ENCODE measurements at regions not wholly inside any gene's neighbourhood (a gene's known extent, or its start where the extent isn't known, plus 50 kb on each side); places are given as distances from the start of the nearest gene placed in this dataset.

DNA sequence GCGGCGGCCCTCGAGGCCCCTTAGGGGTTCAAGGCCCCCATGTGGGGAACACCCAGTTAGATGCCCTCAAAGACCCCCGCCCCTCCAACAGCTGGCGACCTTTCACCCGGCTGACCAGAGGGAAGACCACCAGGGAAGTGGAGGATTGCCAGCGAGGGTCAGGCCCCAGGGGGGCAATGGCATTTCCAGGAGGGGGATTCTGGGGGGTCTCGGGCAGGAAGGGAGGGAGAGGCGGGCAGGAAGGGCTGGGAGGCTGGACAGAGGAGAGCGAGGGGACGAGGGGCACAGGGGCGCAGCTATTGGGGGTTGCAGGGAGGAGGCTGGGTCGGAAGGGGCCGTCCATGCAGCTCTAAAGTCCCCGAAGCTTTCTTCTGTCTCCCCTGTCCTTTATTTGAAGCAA lies 139.5 kb downstream of the C16orf95 start:
- no peak for DNase-seq (ENCODE audit: low read depth in 3 of 3)

DNA sequence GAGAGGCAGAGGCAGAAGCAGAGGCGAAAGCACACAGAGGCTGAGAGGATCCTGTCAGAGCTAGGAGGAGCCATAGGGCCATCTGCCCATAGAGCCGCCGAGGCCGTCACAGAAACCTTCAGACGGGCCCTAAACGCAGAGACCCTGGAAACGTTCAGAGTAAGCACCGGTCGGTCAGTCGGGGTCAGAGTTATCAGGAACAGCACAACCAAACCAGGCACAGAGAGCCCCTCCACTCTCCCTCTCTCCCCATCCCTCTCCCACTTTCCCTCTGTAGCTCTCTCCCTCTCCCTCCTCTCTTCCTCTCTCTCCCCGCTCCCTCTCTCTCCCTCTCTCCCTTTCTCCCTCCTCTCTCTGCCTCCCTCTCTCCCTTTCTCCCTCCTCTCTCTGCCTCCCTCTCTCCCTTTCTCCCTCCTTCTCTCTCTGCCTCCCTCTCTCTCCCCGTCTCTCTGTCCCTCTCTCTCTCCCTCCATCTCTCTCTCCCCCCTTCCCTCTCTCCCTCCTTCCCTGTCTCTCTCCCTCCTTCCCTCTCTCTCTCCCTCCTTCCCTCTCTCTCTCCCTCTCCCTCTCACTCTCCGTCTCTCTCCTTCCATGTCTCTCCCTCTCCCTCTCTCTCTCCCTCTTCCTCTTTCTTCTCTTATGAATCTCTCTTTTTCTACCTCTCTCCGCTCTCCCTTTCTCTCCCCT lies 138.9 kb downstream of the C16orf95 start:
- no peak for DNase-seq (ENCODE audit: low read depth in 3 of 3)

DNA sequence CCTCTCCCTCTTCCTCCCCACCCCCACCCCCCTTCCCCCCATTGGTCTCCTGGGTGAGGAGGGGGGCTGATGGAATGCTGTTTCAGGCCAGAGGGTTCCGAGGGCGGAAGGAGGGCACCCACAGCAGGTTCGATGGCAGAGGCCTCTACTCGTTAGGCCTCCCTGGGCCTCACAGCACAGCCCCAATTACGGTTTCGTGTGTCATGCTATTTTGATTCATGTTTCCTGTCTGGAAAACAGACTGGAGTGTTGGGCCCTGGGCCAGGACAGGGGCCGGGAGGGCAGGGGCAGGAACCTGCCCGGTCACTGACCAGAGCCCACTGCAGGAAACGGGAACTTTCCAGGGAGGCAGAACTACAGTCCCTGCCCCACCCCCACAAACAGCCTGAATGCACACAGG lies 138.2 kb downstream of the C16orf95 start:
- no peak for DNase-seq (ENCODE audit: low read depth in 3 of 3)

DNA sequence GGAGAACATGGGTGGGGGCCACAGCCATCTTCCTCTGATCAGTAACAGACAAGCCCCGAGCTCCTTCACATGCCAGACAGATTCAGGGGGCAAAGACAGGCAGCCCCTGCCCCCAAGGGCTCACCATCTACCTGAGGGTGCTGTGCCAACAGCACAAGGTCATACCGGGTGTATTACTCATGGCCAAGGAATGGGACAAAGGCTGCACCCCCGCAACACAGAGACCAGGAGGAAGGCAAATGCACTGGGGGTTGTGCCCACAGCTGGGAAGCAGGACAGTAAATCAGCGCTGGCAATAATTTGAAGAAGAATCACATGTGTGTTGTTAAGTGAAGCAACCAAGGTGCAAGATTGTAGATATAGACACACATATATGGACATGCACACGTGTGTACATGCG lies 137.1 kb downstream of the C16orf95 start:
- DNase-seq (ENCODE audit: low read depth in 3 of 3): no peak

DNA sequence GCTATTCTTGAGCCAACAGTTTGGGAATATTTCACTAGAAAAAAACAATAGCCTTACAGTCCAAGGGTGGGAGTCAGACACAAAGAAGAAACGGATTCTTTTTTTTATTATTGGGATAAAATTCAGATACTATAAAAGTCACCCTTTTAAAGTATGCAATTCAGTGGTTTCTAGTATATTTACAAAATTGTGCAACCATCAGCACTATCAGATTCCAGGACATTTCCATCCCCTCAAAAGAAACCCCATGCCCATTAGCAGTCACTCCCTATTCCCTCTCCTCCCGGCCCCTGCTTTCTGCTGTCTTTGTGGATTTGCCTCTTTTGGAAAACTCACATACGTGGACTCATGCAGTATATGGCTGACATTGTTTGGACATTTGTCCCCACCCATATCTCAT lies 134.4 kb downstream of the C16orf95 start:
- DNase-seq (ENCODE audit: low read depth in 3 of 3): no peak

DNA sequence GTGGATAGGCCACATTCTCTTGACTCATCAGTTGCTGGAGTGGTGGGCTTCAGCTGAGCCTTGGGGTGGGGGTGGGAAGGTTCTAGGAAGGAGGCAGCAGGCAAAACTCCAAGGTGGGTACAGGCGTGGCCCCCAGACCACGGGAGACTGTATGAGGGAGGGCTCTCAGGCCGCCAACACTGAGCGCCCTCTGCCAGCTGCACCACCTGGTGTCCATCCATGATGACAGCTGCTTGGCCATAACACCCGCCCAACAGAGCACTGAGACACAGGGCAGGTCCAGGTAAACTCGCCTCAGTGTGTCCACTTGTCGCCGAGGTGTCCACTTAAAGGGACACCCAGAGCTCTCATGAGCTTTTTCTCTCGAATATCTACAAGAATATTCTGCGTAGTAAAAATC lies 133.5 kb downstream of the C16orf95 start:
- no peak for DNase-seq (ENCODE audit: low read depth in 3 of 3)

DNA sequence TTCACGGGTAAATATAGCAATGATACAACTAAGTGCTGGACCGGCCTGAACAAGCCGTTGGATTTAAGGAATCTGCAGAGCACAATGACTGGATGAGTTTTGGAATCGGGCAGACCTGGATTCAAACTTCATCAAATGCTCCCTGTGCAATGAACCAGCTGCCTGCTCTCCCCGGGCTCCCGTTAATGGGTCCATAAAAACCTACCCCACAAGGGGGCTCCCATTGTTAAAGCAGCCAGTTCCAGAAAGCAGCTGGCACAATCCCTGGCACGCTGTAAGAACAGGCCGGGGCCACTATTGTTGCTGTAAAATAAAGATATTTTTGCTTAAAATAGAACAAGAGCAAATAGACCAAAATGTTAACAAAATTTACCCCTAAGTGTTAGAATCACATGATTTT lies 131.9 kb downstream of the C16orf95 start:
- no peak for DNase-seq (ENCODE audit: low read depth in 3 of 3)

DNA sequence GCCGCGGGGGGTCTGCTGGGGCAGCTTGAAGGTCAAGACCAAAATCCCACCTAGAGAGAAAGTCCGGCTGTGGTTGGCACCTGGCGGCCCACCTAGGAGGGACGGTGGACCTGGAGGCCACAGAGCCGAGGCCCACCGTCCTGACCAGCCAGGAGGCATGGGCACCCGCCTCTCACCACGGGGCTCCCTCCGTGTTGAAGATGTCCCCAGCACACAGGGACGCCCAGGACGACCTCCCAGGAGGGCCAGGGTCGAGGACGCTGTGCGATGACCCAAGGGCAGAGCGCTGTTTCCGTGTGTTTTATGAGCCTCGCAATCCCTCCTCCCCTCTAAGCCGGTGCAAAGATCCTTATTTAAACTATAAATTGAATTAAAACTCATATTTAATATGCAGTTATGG lies 131.2 kb downstream of the C16orf95 start:
- DNase-seq (ENCODE audit: low read depth in 3 of 3): no peak

DNA sequence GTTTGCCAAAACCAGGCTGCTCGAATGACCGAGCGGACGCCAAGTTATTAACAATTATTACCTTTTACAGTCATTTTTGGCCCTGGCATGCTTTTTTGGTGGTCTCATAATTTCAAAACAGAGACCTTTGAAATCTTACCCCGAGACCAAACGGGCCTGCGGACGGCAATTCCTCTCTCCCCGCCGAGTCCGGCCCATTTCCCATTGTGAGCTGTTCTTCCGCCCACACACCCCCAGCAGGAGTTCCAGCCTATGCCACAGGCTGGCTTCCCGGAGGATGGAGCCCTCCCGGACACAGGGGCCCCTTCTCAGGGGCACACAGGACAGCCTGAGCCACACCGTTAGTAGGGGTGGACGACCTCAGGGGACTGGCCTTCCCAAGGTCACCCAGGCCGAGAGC lies 130.7 kb downstream of the C16orf95 start:
- no peak for DNase-seq (ENCODE audit: low read depth in 3 of 3)

DNA sequence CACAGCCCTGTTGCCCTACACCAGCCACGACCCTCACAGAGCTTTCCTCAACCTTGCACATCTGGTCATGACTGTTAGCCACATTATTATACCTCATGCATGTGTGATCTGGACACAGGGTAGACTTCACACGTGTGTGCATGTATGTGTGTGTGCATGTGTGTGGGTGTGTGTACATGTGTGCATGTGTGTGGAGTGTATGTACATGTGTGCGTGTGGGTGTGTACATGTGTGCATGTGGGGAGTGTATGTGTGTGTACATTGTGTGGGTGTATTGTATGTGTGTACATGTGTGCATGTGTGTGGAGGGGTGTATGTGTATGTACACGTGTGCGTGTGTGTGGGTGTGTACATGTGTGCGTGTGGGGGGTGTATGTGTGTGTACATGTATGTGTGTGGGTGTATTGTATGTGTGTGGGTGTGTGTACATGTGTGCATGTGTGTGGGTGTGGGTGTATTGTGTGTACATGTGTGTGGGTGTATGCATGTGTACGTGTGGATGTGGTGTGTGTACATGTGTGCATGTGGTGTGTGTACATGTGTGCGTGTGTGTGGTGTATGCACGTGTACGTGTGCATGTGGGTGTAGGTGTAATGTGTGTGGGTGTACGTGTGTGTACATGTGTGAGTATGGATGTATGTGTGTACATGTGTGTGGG lies 130.2 kb downstream of the C16orf95 start:
- DNase-seq (ENCODE audit: low read depth in 3 of 3): no peak

DNA sequence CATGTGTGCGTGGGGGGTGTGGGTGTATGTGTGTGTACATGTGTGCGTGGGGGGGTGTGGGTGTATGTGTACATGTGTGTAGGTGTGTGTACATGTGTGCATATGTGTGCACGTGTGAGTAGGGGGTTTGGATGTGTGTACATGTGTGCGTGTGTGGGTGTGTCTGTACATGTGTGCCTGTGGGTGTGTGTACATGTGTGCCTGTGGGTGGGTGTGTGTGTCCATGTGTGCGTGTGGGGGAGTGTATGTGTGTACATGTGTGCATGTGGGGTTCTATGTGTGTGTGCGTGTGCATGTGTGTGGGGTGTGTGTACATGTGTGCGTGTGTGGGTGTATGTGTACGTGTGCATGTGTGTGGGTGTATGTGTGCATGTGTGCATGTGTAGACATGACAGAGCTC lies 129.1 kb downstream of the C16orf95 start:
- DNase-seq (ENCODE audit: low read depth in 3 of 3): no peak

DNA sequence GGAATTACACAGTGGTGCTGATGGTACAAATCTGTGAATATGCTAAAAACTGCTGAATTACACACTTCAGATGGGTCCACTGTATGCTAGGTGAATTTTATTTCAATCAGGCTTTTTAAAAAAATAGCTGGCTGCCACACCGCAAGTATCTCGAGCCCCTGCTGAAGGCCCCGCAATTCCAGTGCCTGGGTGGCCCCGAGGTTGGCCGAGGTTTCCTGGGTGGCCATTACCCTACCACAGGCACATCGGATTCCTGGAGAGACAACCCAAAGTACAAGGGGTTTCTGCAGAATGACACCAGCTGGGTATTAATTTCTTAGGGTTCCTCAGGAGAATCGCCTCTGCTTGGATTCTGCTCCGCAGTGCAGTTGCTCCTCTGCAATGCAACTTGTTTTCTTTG lies 127.8 kb downstream of the C16orf95 start:
- no peak for DNase-seq (ENCODE audit: low read depth in 3 of 3)

DNA sequence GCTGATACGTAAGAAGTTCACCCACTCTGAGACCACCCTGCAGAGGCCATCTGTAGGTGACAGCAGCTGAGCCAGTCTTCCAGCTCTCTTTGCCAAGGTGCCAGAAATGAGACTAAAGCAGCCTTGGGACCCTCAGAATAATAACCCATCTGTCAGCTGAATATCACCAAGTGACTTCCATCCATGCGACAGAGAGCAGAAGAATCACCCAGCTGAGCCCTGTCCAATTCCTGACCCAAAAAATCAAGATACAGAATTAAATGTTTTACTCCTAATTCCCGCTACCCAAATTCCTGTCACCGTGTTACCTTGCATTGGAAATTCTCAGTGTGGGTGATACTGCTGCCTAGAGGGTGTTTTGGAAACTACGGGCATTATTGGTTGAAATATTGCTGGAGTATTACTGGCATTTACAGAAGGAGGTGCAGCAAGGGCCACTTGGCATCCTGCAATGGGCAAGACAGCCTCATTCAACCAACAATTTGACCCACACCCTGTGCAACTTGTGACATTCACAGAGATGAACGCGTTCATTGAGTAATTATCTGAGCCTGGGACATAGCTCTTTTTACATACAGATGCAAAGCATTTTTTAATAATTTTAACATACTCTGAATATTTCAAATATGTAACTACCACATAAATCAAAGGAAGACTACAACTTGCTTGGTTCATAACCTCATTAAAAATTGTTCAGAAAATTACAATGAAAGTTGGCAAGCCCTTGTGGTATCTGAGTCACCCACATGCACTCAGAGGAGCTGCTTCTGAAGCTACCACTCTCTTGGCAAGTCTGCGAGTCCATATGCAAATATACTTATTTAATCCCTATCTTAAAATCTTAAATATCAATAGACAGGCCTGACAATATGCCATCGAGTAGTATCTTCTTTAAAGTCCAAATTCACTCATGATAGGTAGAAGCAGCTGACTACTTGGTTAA lies 126.6 kb downstream of the C16orf95 start:
- DNase-seq (ENCODE audit: low read depth in 3 of 3): no peak

DNA sequence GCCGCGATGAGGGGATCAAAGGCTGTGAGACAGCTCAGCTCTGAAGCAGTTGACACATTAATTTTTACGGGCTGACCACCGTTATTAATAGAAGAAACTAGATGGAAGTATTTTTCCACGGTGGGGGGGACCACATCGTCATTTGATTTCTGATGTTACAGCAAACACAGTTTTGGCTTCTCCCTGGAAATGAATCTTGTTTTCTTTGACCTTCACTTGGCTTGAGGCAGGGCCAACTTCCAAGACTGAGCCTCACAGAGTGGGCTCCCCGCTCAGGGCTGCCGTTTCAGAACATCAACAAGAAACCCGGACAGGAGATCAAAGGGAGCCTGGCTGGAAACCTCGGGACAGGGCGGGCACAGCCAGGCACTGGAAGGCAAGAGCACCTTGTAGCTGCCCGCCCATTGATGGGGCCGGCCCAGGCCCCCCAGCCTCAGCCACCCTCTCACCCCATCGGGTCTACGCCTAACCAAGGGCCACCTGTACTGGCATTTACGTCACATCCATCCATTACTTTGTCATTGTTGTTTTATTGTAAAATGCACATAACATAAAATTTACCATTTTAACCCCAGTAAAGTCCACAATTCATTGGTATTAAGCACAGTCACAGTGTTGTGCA lies 124.6 kb downstream of the C16orf95 start:
- no peak for DNase-seq (ENCODE audit: low read depth in 3 of 3)

DNA sequence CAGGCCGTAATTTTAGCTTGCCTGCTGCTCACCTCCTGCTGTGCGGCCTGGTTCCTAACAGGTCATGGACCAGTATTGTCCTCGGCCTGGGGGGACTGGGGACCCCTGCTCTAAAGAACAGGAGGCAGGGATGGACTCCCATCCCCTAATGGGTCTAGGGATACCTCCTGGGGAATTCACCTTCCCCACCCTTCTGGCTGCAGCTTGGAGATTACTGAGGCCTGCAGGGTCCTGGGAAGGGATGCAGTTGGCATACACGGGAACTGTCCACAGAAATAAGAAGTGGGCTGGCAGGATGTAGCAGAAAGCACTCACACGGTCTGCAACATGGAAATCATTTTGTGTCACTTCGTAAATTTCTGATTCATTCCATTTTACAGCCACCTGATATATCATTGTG lies 123.0 kb downstream of the C16orf95 start:
- no peak for DNase-seq (ENCODE audit: low read depth in 3 of 3)

DNA sequence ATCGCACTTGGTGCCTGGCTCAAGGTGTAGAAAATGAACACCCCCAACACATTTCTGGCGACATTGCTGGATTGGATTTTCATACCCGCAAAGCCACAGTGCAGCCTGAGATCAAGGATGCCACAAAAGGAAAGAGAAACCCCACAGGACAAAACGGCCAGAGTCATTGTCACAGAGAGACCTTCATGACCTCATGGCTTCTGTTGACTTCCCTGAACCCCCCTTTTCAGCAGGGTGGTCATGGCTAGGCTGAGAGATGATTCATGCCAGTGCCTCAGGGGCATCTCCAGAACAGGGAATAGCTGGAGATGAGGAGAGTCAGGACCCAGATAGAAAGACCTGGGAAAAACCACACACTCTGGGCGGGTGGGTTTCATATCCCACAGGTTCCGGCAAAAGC lies 122.0 kb downstream of the C16orf95 start:
- DNase-seq (ENCODE audit: low read depth in 3 of 3): no peak

DNA sequence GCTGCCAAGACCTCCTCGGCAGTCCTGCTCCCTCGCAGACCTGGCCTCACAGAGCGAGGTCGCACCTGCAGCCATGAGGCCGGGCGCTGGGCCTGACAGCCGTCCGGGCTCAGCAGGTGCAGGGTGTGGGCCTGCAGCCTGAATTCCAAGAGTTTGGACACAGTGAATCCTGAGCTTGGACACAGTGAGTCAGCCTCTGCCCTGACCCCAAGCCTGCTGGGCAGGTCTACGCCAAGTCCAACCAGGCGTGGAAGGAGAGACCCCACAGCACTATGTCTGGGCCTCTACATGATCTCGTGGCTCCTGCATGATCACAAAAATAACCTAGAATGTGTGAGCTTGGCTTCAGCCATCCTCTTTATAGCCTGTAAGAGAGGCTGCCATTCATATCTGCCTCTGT lies 121.0 kb downstream of the C16orf95 start:
- DNase-seq (ENCODE audit: low read depth in 3 of 3): no peak

DNA sequence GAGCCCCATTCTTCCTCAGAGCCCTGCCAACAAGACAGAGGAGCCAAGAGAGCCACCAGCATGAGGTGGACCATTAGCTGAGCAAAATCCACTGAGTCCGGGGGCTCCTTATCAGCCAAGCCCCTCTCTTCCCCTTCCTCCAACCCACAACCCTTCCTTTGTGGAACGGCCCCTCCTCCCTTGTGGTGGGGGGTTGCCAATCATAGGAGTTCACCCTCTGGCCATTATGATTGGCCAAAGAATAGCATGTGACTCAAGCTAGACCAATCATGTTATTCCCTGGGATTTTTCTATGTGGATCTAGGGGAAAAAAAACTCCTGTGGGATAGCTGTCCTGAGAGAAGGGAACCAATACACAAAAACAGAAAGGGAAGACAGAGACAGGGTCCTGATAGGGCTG lies 120.5 kb downstream of the C16orf95 start:
- no peak for DNase-seq (ENCODE audit: low read depth in 3 of 3)

DNA sequence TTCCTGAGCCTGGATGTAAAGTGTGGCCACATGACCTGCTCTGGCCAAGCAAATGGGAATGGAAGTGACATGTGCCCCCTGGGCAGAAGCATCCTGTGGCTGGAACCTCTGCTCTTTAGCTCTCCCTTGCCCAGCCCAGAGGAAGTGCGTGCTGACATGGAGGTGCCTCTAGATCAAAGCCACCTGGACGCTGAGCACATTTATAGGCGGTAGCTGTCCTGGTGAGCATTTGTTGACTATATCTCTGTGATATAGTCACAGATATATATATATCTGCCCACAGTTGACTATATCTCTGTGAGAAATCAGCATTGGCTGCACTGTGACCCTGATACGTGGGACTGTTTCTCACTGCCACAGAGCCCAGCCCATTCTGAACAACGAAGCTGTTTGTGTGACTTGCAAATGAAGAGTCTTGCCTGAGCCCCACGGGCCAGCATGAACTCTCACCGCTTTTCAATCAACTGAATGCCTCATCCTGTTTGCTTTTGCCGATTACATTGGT lies 118.8 kb downstream of the C16orf95 start:
- DNase-seq (ENCODE audit: low read depth in 3 of 3): no peak

DNA sequence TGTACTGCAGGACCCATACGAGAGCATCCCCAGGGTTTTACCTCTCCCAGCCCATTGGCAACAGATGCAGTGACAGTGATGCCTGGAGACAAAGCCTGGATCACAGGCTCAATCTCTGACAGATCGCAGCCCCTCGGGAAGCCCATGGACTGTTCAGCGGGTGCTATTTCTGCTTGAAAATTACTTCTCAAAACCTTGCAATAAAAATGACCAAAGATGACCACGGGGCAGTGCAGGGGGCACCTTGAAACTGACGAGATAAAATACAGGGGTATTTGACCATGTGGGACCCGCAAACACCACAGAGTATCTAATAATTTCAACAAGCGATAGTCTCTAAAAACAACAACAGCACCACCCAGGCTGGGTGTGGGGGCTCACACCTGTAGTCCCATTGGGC lies 118.3 kb downstream of the C16orf95 start:
- DNase-seq (ENCODE audit: low read depth in 3 of 3): no peak

DNA sequence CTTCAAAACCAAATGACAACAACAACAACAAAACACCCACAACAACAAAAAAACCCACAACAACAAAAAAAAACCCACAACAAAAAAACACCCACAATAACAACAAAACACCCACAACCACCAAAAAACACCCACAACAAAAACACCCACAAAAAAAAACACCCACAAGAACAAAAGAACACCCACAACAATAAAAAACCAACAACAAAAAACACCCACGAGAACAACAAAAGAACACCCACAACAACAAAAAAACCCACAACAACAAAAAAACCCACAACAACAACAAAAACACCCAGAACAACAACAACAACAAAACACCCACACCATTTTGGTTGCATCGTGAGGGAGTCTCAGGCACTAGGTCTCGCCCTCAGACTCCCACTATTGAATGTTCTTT lies 117.8 kb downstream of the C16orf95 start:
- DNase-seq (ENCODE audit: low read depth in 3 of 3): no peak

DNA sequence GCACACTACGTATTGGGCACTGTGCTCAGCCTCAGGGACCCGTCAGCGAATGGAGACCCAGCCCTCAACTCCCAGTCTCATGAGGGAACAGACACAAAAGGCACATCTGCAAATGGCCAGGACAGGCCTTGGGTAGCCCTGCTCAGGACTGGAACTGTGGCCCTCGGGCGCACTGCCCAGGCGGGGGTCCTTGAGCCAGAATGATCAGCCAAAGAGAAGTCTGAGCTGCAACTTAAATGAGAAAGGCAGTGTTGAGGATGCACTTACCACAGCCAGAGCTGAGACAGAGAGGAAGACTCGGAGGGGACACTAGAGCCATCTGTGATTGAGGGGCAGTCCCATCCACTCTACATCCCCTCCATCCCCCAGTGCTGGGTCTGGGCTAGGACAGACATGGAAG lies 117.3 kb downstream of the C16orf95 start:
- no peak for DNase-seq (ENCODE audit: low read depth in 3 of 3)

Data from stimulated activated CD4-positive, alpha-beta T cell treated with anti-CD3 and anti-CD28 coated beads, TNF-alpha, amount 100 ng/mL, for 4 hours (primary cell).